Non-pigmented ciliary epithelial cell (primary cell): ENCODE measurements at regions not wholly inside any gene's neighbourhood (a gene's known extent, or its start where the extent isn't known, plus 50 kb on each side); places are given as distances from the start of the nearest gene placed in this dataset.
A peak's percentile ranks its signal among the peaks of the same experiment; 100 is the strongest.

Experiments used
- DNase-seq: peaks from one replicate; pipeline ENCODE4 v3.0.0-alpha.2; 2010; ENCODE audit warnings: low read depth

- DNase-seq = no peak
Observed at GRCh38 chr5:124231802-124232201, 514.6 kb downstream of the ZNF608 start.

- DNase-seq = no peak
Observed at GRCh38 chr5:124231230-124231629, 515.2 kb downstream of the ZNF608 start.

GRCh38 chr5:124230456-124230855 is 516.0 kb downstream of the ZNF608 start:
- no peak for DNase-seq

- no peak for DNase-seq
Observed at GRCh38 chr5:124229352-124229751, 517.1 kb downstream of the ZNF608 start.

GRCh38 chr5:124227914-124228313 is 518.5 kb downstream of the ZNF608 start:
- no peak for DNase-seq

- DNase-seq = no peak
Observed at GRCh38 chr5:124220418-124220817, 526.0 kb downstream of the ZNF608 start.

- DNase-seq = no peak
Observed at GRCh38 chr5:124212934-124213333, 533.5 kb downstream of the ZNF608 start.

- DNase-seq = no peak
Observed at GRCh38 chr5:124210111-124210910, 536.1 kb downstream of the ZNF608 start.

- no peak for DNase-seq
Observed at GRCh38 chr5:124207118-124207517, 539.3 kb downstream of the ZNF608 start.

GRCh38 chr5:124206540-124206939 is 539.9 kb downstream of the ZNF608 start:
- DNase-seq = no peak

- DNase-seq = no peak
Observed at GRCh38 chr5:124203303-124203702, 543.1 kb downstream of the ZNF608 start.

GRCh38 chr5:124200381-124200780 is 546.1 kb downstream of the ZNF608 start:
- no peak for DNase-seq

GRCh38 chr5:124199893-124200292 is 546.5 kb downstream of the ZNF608 start:
- DNase-seq = no peak

GRCh38 chr5:124195411-124195810 is 551.0 kb downstream of the ZNF608 start:
- DNase-seq = no peak

GRCh38 chr5:124194282-124194681 is 552.2 kb downstream of the ZNF608 start:
- DNase-seq = no peak

- peak; percentile 11 for DNase-seq
Observed at GRCh38 chr5:124193371-124193789, 553.1 kb downstream of the ZNF608 start.

- DNase-seq = no peak
Observed at GRCh38 chr5:124192716-124193115, 553.7 kb downstream of the ZNF608 start.

GRCh38 chr5:124185716-124186115 is 560.7 kb downstream of the ZNF608 start:
- DNase-seq = no peak

- no peak for DNase-seq
Observed at GRCh38 chr5:124182133-124182532, 564.3 kb downstream of the ZNF608 start.

- DNase-seq = no peak
Observed at GRCh38 chr5:124180875-124181461, 565.5 kb downstream of the ZNF608 start.

- DNase-seq = no peak
Observed at GRCh38 chr5:124180299-124180874, 566.1 kb downstream of the ZNF608 start.

- no peak for DNase-seq
Observed at GRCh38 chr5:124179819-124180218, 566.6 kb downstream of the ZNF608 start.

GRCh38 chr5:124178050-124178449 is 568.4 kb downstream of the ZNF608 start:
- no peak for DNase-seq
